ENCODE measurements at regions not wholly inside any gene's neighbourhood (a gene's known extent, or its start where the extent isn't known, plus 50 kb on each side); places are given as distances from the start of the nearest gene placed in this dataset.

DNA sequence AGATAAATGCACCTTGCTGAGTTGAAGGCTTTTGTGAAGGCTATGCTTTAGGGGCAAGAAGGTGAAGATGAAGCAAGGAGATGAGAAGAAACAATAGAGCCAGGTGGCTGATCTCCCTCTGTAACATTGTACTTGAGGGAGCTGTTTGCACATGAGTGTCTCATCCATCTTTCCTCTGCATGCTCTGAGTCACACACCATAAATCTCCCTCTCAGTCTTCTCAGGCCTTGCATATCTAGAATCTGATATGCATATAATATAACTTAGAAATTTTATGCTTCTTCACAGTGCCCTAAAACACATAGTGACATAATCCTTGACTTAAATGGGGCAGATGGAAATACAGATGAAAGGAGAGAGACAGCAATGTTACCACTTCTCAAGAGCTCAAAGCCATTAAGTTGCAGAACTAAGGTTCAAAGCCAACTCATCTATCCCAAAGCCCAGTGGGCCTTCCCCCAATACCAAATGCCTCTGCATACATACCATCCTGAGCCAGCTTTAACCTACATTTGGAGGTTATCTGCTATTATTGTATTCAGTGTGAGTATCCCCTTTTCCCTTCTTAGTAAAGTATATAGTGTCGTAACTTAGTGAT, 62.4 kb upstream of the STXBP5 start:
- DNase-seq, result no peak

DNA sequence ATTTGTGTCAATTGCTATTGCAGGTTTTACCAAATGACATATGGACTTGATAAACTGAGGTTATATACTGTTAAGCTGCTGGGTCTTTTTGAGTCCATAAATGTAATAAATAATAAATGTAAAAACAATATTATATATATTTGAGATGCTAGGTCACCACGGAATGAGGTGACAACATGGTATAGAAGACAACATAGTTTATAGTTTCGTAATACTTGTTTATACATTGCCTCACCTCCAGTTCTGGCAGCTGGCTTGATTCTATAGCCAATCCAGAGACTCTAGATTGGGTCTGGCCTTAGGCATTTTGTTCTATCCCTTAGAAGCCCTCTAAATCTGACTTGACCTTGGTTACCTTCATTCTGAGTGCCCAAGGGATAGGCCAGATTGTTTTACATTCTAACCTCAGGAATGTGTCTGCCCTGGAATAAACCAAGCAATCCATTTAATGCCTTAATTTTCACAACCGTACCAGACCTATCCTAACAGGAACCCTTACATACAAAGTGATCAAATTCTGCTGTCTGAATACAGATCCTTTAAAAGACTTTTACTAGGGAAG, 61.5 kb upstream of the STXBP5 start:
- no peak for DNase-seq

DNA sequence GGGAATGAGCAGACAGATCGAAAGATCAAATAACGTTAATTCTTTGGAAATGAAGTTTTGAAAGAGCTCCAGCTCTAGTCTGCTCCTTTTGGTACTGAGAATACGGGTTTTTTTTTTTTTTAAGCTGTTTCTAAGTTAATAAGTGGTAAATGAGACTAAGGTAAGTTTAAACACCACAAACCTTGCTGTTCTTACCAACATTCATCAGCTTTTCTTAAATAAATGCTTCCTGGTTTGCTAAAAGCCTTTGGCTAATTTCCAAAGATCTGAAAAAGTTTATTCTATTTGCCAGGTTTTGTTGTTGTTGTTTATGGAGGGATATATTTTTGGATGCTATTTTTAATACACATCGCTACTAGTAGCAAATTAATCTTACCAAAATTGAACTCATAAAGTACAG, 55.1 kb upstream of the STXBP5 start:
- no peak for DNase-seq

DNA sequence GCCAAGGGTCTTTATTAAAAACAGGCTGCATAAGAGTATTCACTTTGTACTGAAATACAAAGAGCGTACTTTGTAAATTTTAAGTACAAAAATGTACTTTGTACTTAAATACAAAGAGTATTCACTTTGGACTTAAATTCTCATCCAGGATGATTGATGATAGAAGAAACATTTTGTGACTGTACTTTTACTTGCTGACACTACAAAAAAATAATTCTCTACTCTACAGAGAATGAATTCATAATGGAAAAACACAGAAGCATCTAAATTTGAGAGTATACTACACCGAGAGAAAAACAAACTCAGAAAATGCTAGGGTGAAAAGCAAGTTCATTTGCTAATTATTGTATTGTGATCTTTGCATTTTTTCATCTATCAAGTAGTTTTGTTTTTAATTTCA, 54.4 kb upstream of the STXBP5 start:
- no peak for DNase-seq

DNA sequence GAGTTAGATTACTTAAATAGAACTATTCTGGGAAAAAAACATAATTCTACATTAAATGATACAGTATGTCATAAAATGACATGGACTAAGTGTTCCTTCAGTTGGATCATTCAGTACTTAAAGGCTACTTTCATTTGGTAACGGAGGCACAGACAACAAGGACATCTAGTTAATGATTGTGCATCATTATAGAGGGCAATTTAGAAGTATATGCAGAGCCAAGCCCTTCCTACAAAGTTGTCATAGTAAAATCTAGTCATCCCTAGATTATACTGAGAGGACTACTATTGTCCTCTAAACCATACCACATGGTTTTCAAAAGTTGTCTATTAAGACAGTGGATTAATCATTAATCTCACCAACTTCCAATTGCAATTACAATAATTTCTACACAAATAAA, 53.9 kb upstream of the STXBP5 start:
- DNase-seq, result no peak

Measured in left hindlimb (tissue), 1 donor.